NCI-H69 (cell line): ENCODE measurements at regions not wholly inside any gene's neighbourhood (a gene's known extent, or its start where the extent isn't known, plus 50 kb on each side); places are given as distances from the start of the nearest gene placed in this dataset.
A peak's percentile ranks its signal among the peaks of the same experiment; 100 is the strongest.

ENCODE experiments used
- DNase-seq: peaks from one replicate; lab custom pipeline; 2025; lab: John Stamatoyannopoulos, UW

GRCh38 chr20:4095639-4096038, 53.0 kb upstream of the SMOX start:
- DNase-seq, result no peak

- DNase-seq, result peak; percentile 56
Measured at GRCh38 chr20:4091490-4092479, 56.8 kb upstream of the SMOX start.

- no peak for DNase-seq
Measured at GRCh38 chr20:4090756-4091489, 57.7 kb upstream of the SMOX start.

GRCh38 chr20:4089756-4090487, 58.7 kb upstream of the SMOX start:
- DNase-seq, result no peak

- no peak for DNase-seq
Measured at GRCh38 chr20:4088766-4089165, 59.9 kb upstream of the SMOX start.

GRCh38 chr20:4087923-4088322, 60.7 kb upstream of the SMOX start:
- no peak for DNase-seq

GRCh38 chr20:4086771-4087687, 61.6 kb upstream of the SMOX start:
- DNase-seq, result no peak

GRCh38 chr20:4084721-4085120, 63.9 kb upstream of the SMOX start:
- DNase-seq, result no peak

GRCh38 chr20:4084096-4084495, 64.5 kb upstream of the SMOX start:
- DNase-seq, result no peak

GRCh38 chr20:4083098-4083865, 65.3 kb upstream of the SMOX start:
- no peak for DNase-seq

- DNase-seq, result no peak
Measured at GRCh38 chr20:4082406-4083097, 66.1 kb upstream of the SMOX start.

GRCh38 chr20:4081421-4081820, 66.1 kb upstream of the RNF24 start:
- no peak for DNase-seq

GRCh38 chr20:4076671-4077070, 61.3 kb upstream of the RNF24 start:
- no peak for DNase-seq

- DNase-seq, result no peak
Measured at GRCh38 chr20:4076033-4076432, 60.7 kb upstream of the RNF24 start.

GRCh38 chr20:4074877-4075455, 59.6 kb upstream of the RNF24 start:
- DNase-seq, result no peak

- DNase-seq, result no peak
Measured at GRCh38 chr20:4073852-4074741, 58.7 kb upstream of the RNF24 start.

- no peak for DNase-seq
Measured at GRCh38 chr20:4071178-4071693, 55.9 kb upstream of the RNF24 start.
